ENCODE measurements at regions not wholly inside any gene's neighbourhood (a gene's known extent, or its start where the extent isn't known, plus 50 kb on each side); places are given as distances from the start of the nearest gene placed in this dataset.

DNA sequence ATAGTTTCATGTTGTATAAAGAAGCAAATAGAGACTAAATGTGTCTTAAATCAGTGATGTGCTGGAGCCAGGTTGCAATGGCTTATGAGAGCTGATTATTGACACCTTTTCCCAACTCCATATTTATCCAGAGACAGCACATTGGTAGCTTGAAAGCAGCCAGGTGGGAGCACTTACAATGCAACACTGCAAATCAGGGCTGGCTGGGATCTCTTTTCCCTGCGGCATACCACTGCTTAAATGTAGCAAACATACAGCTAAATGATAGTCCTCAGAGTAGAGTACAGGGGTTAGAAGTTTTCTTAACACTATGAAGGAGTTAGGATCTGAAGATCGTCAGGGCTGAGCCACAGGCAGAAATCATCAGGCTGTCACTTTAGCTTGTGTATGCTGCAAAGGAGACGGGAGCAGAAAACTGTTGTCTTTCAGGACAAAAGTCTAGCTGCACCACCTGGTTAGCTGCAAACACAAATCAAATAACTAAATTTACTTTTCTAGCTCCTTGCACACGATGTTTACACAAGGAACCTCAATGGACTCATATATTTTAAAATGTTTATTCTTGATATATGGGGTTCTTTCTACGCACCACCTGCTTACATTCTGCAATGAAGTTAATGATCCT lies 527.3 kb downstream of the TLL1 start:
- no peak for ATAC-seq
- H3K36me3 Mint-ChIP-seq, result no peaks in the 10 kb centered on the region
- peaks cover 0 to 8% of the 10 kb centered on the region in 2 donors for H3K9me3 Mint-ChIP-seq
- DNase-seq (ENCODE audit: low spot score in 2 of 2), result no peak
- H3K27ac Mint-ChIP-seq, result no peak overlapping the region

- no peak overlapping the region for H3K27ac Mint-ChIP-seq
- H3K36me3 Mint-ChIP-seq, result peaks cover 0 to 5% of the 10 kb centered on the region in 2 donors
- peaks cover 17 to 21% of the 10 kb centered on the region in 2 donors for H3K9me3 Mint-ChIP-seq
- ATAC-seq, result no peak
- no peak for DNase-seq (ENCODE audit: low spot score in 2 of 2)
Observed at GRCh38 chr4:166413356-166413755, 540.3 kb downstream of the TLL1 start.

GRCh38 chr4:166414431-166414830 lies 541.4 kb downstream of the TLL1 start:
- no peak for ATAC-seq
- no peak overlapping the region for H3K27ac Mint-ChIP-seq
- peaks cover 18 to 20% of the 10 kb centered on the region in 2 donors for H3K9me3 Mint-ChIP-seq
- no peak for DNase-seq (ENCODE audit: low spot score in 2 of 2)
- H3K36me3 Mint-ChIP-seq, result peaks cover 0 to 5% of the 10 kb centered on the region in 2 donors

DNA sequence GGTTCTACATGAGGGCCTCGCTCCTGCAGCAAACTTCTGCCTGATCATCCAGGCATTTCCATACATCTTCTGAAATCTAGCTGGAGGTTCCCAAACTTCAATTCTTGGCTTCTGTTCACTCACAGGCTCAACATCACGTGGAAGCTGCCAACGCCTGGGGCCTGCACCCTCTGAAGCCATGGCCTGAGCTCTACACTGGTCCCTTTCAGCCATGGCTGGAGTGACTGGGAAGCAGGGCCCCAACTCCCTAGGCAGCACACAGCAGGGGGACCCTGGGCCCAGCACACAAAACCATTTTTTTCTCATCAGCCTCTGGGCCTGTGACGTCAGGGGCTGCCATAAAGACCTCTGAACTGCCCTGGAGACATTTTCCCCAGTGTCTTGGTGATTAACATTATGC lies 542.7 kb downstream of the TLL1 start:
- Mint-ChIP-seq H3K36me3 (peaks cover 0 to 5% of the 10 kb centered on the region in 2 donors), H3K9me3 (peaks cover 18 to 22% of the 10 kb centered on the region in 2 donors), H3K27ac (no peak overlapping the region)
- DNase-seq (ENCODE audit: low spot score in 2 of 2) (no peak), ATAC-seq (no peak)

- ATAC-seq (no peak), DNase-seq (ENCODE audit: low spot score in 2 of 2) (no peak)
- Mint-ChIP-seq H3K9me3 (peaks cover 7 to 10% of the 10 kb centered on the region in 2 donors), H3K27ac (no peak overlapping the region), H3K36me3 (no peaks in the 10 kb centered on the region)
Observed at GRCh38 chr4:166421556-166422156, 548.6 kb downstream of the TLL1 start.

DNA sequence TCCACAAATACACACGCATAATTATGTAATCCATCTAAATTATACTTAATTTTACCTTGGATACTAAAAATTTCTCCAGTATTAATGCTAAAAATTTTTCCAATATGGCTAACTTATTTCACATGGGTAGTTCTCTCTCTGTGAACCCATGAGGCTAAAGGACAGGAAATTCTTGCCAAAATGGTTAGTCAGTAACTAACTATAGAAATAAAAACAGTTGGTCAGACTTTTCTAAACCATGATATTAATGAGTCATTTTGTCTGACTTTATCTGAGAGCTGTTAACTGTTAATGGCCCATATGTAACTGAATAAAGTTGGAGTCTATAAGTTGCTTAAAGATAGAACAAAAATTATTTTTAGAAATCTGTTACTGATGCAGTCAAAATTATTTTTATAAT lies 549.4 kb downstream of the TLL1 start:
- Mint-ChIP-seq H3K36me3 (no peaks in the 10 kb centered on the region), H3K27ac (no peak overlapping the region), H3K9me3 (peaks cover 5 to 6% of the 10 kb centered on the region in 2 donors)
- no peak for DNase-seq (ENCODE audit: low spot score in 2 of 2)
- no peak for ATAC-seq

DNA sequence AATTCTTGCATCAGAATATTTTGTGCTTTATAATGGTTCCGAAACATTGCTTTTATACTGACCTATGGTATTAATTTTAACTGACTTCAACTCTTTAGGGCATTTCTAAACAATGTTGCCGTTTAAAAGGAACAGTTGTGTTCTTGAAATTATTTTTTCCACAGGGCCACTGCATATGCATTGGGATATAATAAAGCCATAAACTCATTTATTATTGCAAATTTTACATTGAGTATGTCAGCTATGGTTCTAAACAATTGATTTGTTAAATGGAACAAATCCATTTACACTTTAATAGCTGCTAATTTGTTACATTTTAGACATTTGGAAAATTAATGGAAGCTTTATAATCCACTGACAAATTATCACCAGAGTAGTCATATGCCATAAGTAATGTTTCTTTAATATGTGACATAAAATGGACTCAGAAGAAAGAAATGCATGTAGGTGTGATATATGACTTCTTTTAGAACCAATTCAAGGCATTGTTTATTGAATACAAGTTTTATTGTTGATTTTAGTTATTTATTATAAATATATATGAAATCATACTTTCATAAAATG lies 553.3 kb downstream of the TLL1 start:
- Mint-ChIP-seq H3K27ac (no peak overlapping the region), H3K36me3 (no peaks in the 10 kb centered on the region), H3K9me3 (peaks cover 9 to 15% of the 10 kb centered on the region in 2 donors)
- no peak for ATAC-seq
- DNase-seq (ENCODE audit: low spot score in 2 of 2), result no peak

GRCh38 chr4:166432125-166432524 lies 559.1 kb downstream of the TLL1 start:
- ATAC-seq, result no peak

DNA sequence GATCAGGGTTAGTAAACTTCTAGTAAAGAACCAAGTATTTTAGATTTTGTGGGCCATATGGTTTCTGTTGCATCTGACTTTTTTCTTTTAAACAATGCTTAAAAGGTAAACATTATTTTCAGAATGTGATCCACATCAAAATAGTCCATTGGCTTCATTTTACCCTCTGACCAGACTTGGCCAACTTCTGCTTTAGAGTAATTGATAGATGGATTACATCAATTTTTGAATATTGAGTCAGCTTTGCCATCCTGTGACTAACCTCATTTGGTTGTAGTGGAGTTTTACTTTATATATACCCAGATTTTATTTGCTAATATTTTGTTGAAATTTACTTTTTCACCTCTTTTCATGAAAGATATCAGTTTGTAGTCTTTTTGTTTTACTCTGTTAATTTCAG lies 559.8 kb downstream of the TLL1 start:
- no peaks in the 10 kb centered on the region for H3K36me3 Mint-ChIP-seq
- ATAC-seq, result no peak
- no peak overlapping the region for H3K27ac Mint-ChIP-seq
- peaks cover 17 to 25% of the 10 kb centered on the region in 2 donors for H3K9me3 Mint-ChIP-seq
- DNase-seq (ENCODE audit: low spot score in 2 of 2), result no peak

More at GRCh38 chr4:166432125-166432524, 559.1 kb downstream of the TLL1 start:
- DNase-seq (ENCODE audit: low spot score in 2 of 2), result no peak
- Mint-ChIP-seq H3K9me3 (peaks cover 17 to 21% of the 10 kb centered on the region in 2 donors), H3K36me3 (no peaks in the 10 kb centered on the region), H3K27ac (no peak overlapping the region)

- DNase-seq (ENCODE audit: low spot score in 2 of 2), result no peak
- H3K9me3 Mint-ChIP-seq, result peaks cover 11 to 20% of the 10 kb centered on the region in 2 donors
- ATAC-seq, result no peak
- no peaks in the 10 kb centered on the region for H3K36me3 Mint-ChIP-seq
- no peak overlapping the region for H3K27ac Mint-ChIP-seq
Observed at GRCh38 chr4:166435449-166435848, 562.4 kb downstream of the TLL1 start.

GRCh38 chr4:166458756-166459155 lies 585.7 kb downstream of the TLL1 start:
- ATAC-seq (no peak), DNase-seq (ENCODE audit: low spot score in 2 of 2) (no peak)
- no peak overlapping the region for H3K27ac Mint-ChIP-seq
- H3K36me3 Mint-ChIP-seq, result no peaks in the 10 kb centered on the region
- peaks cover 8 to 11% of the 10 kb centered on the region in 2 donors for H3K9me3 Mint-ChIP-seq

DNA sequence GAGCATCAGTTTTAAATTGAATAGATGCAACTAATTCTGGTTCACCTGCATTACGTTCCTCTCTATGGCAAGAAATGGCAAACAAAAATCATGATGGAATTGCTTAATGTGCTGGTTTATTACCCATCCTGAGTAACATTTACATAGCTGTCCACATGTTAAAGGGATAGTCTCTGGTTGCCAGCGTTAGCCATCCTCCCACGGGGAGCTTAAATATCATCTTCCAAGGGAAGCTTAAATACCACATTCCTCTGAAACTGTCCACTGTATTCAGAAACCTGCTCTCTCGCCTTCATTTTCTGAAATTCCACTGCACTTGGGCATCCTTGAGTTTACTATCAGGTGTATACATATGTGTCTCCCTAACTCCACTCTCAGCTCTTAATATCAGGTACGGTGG lies 586.6 kb downstream of the TLL1 start:
- Mint-ChIP-seq H3K36me3 (no peaks in the 10 kb centered on the region), H3K27ac (no peak overlapping the region)

DNA sequence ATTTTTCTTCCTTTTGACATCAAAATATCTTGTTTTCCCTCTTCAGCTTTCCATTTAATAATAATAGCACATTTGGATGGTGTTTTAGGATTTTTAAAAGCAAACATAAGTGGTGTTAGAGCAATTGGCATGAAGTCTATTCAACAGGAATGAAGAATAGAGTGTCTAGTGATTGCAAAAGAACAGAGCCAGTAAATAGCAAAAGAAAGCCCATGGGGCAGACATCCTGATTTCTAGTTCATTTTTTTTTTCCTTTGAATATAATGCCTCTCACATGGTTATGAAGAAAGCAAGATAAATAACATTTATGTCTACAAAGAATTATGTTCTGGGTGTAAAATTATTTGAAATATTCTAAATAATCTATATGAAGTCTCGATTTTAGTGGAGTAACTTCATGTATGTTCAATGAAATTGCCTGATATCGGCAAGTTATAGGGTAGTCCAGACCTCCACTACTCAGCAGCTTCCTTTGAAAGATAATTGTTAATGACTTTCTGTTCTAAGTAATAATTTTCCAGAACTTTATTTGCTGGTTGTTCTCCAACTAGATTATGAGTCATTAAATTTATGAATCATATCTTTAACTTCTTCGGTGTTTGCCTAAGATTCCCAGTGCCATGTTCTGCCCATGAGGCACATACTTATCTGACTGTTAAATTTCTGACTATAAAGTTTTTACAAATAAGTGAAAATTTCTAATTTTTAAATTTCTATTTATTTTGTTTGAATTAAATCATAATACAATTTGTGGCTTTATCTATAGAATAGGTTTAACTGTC lies 587.9 kb downstream of the TLL1 start:
- no peak for ATAC-seq
- no peak overlapping the region for H3K27ac Mint-ChIP-seq
- DNase-seq (ENCODE audit: low spot score in 2 of 2), result no peak
- H3K9me3 Mint-ChIP-seq, result no peaks in the 10 kb centered on the region
- no peaks in the 10 kb centered on the region for H3K36me3 Mint-ChIP-seq

More for the DNA sequence above, 586.6 kb downstream of the TLL1 start:
- H3K9me3 Mint-ChIP-seq, result peaks cover 7 to 8% of the 10 kb centered on the region in 2 donors
- DNase-seq (ENCODE audit: low spot score in 2 of 2), result no peak
- no peak for ATAC-seq

DNA sequence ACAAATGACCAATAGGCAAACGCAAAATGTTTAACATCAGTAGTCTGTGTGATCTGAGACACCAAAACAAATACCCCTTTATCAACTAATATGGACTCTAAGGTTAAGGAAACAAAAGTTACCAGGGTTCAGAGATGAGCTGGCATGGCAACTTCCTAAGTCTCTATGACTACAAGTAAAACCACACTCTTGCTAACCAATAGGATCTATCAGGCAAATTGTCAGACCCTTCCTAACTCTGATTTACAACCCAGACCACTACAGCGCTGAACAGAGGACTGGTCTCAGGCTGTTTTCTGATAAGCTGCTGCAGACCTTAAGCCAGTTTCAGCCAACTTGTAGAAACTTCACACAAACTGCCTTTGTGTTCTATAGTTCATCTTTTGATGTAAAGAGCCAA lies 608.0 kb downstream of the TLL1 start:
- DNase-seq (ENCODE audit: low spot score in 2 of 2), result no peak
- ATAC-seq, result no peak
- Mint-ChIP-seq H3K27ac (no peak overlapping the region), H3K9me3 (peaks cover 3 to 4% of the 10 kb centered on the region in 2 donors), H3K36me3 (no peaks in the 10 kb centered on the region)

DNA sequence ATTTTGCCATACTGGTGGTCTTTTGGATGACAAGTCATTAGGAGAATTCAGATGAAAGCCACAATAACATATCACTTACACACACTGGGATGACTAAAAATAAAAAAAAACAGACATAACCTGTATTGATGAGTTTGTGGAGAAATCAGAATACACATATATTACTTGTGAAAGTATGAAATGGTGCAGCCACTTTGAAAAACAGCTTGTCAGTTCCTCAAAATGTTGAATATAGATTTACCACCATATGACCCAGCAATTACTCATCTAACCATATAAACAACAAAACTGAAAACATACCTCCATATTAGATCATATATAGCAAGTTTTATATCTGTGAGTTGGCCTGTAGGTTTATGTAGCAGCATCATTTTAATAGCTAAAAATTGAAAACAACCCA lies 608.7 kb downstream of the TLL1 start:
- Mint-ChIP-seq H3K36me3 (no peaks in the 10 kb centered on the region), H3K27ac (no peak overlapping the region), H3K9me3 (peaks cover 3 to 4% of the 10 kb centered on the region in 2 donors)
- no peak for DNase-seq (ENCODE audit: low spot score in 2 of 2)
- no peak for ATAC-seq

DNA sequence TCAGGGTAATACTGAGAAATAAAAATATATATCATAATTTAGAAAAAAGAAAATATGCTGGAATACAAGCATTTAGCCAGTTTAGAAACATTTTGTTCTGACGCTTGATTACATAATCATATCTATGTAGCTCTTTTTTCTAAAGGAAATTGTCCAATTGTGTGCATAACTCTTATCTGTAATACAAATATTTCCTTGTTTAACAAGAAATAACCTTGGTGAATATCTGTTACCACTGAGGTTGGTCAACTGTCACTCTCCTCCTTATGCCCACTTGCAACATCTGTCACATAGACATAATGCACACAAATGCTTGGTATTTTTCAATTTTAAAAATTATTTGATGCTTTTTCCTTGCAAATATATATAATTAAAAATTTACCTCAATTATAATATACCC lies 609.7 kb downstream of the TLL1 start:
- ATAC-seq, result no peak
- Mint-ChIP-seq H3K9me3 (peaks cover 0 to 4% of the 10 kb centered on the region in 2 donors), H3K36me3 (no peaks in the 10 kb centered on the region), H3K27ac (no peak overlapping the region)
- no peak for DNase-seq (ENCODE audit: low spot score in 2 of 2)

- DNase-seq (ENCODE audit: low spot score in 2 of 2), result no peak
- H3K36me3 Mint-ChIP-seq, result no peaks in the 10 kb centered on the region
- no peak for ATAC-seq
- peaks cover 8 to 13% of the 10 kb centered on the region in 2 donors for H3K9me3 Mint-ChIP-seq
- H3K27ac Mint-ChIP-seq, result no peak overlapping the region
Observed at GRCh38 chr4:166491635-166492034, 618.6 kb downstream of the TLL1 start.
